IMR-90 (cell line): ENCODE measurements at regions not wholly inside any gene's neighbourhood (a gene's known extent, or its start where the extent isn't known, plus 50 kb on each side); places are given as distances from the start of the nearest gene placed in this dataset.

Experiments used
- ATAC-seq: fragments of 200-7000 bp; cut with Tn5 transposase; 2 replicates; pipeline ENCODE4 v1.9.1; 2020; ENCODE audit warnings: low read depth, mild to moderate bottlenecking, moderate library complexity
- BruUV-seq: library from RNA; stranded (reverse); fragments of 400-500 nt; replicated peaks from 2 replicates; lab custom pipeline; 2021; lab: Mats Ljungman, UMichigan
- CTCF ChIA-PET: fragments of 300-600 bp; formaldehyde crosslinking; extraction: SDS; loops from one replicate; lab custom pipeline; 2021; ENCODE audit warnings: antibody characterized with exemption; lab: Yijun Ruan, JAX
- POLR2A ChIA-PET: fragments of 300-600 bp; sonication (Branson Sonifier 250); formaldehyde crosslinking; loops from one replicate; lab custom pipeline; 2022; ENCODE audit warnings: antibody characterized with exemption; ENCODE audit not compliant: unreplicated experiment; lab: Charles Lee
- DNase-seq: peaks from one replicate; pipeline ENCODE4 v3.0.0; 2013
- H2AFZ ChIP-seq: replicated peaks from 2 replicates; pipeline ENCODE3; 2013; ENCODE audit warnings: low read length, mild to moderate bottlenecking; ENCODE audit not compliant: poor library complexity
- H2AK5ac ChIP-seq: 2 replicates; pipeline ENCODE4 v1.6.1; 2013; ENCODE audit warnings: low read depth, low read length, inconsistent platforms
- H2AK9ac ChIP-seq: replicated peaks from 2 replicates; pipeline ENCODE3; 2013; ENCODE audit warnings: mild to moderate bottlenecking, low read depth, low read length, moderate library complexity; ENCODE audit not compliant: poor library complexity
- H2BK120ac ChIP-seq: 2 replicates; pipeline ENCODE4 v1.6.1; 2013; ENCODE audit warnings: low read depth, low read length, inconsistent platforms
- H2BK15ac ChIP-seq: 3 replicates; pipeline ENCODE4 v1.6.1; 2013; ENCODE audit warnings: low read depth, low read length, inconsistent platforms
- H2BK20ac ChIP-seq: 2 replicates; pipeline ENCODE4 v1.6.1; 2013; ENCODE audit warnings: low read depth, mild to moderate bottlenecking, inconsistent platforms, low read length, moderate library complexity
- H2BK5ac ChIP-seq: 2 replicates; pipeline ENCODE4 v1.6.1; 2013; ENCODE audit warnings: mild to moderate bottlenecking, low read depth, low read length, inconsistent platforms; ENCODE audit not compliant: poor library complexity, severe bottlenecking
- H3K14ac ChIP-seq: replicated peaks from 2 replicates; pipeline ENCODE4 v1.6.1; 2013; ENCODE audit warnings: low read depth, low read length, inconsistent platforms
- H3K18ac ChIP-seq: 2 replicates; pipeline ENCODE4 v1.6.1; 2013; ENCODE audit warnings: low read depth, low read length, control low read depth
- H3K23ac ChIP-seq: 2 replicates; pipeline ENCODE4 v1.6.1; 2013; ENCODE audit warnings: low read depth, low read length, inconsistent platforms
- H3K27ac ChIP-seq: 2 replicates; pipeline ENCODE4 v1.5.1; 2013; ENCODE audit warnings: mild to moderate bottlenecking, control low read depth, low read length; ENCODE audit not compliant: insufficient read depth
- H3K27me3 ChIP-seq: 2 replicates; pipeline ENCODE4 v1.6.1; 2013; ENCODE audit warnings: low read length; ENCODE audit not compliant: control insufficient read depth, insufficient read depth
- H3K36me3 ChIP-seq: 2 replicates; pipeline ENCODE4 v1.6.1; 2013; ENCODE audit warnings: low read length, mixed read lengths; ENCODE audit not compliant: control insufficient read depth, insufficient read depth
- H3K4ac ChIP-seq: 2 replicates; pipeline ENCODE4 v1.6.1; 2013; ENCODE audit warnings: low read depth, low read length, inconsistent platforms
- H3K4me1 ChIP-seq: 2 replicates; pipeline ENCODE4 v1.6.1; 2013; ENCODE audit warnings: low read length, mixed read lengths; ENCODE audit not compliant: control insufficient read depth, insufficient read depth
- H3K4me2 ChIP-seq: 2 replicates; pipeline ENCODE4 v1.6.1; 2013; ENCODE audit warnings: low read depth, mild to moderate bottlenecking, control low read depth, low read length, moderate library complexity
- H3K4me3 ChIP-seq: 2 replicates; pipeline ENCODE4 v1.5.1; 2013; ENCODE audit warnings: low read depth, mild to moderate bottlenecking, control low read depth, low read length, moderate library complexity; ENCODE audit not compliant: insufficient read depth
- H3K56ac ChIP-seq: 2 replicates; pipeline ENCODE4 v1.6.1; 2013; ENCODE audit warnings: low read length, inconsistent platforms; ENCODE audit not compliant: insufficient read depth; ENCODE audit errors: extremely low read depth
- H3K79me1 ChIP-seq, 2 experiments: 2 replicates each; pipeline ENCODE4 v1.6.1; 2013; ENCODE audit warnings: low read length in 2 of 2, inconsistent platforms in 1 of 2, low read depth in 1 of 2
- H3K9ac ChIP-seq: 2 replicates; pipeline ENCODE4 v1.6.1; 2013; ENCODE audit warnings: low read depth, low read length, control low read depth
- H3K9me1 ChIP-seq: 2 replicates; pipeline ENCODE4 v1.6.1; 2013; ENCODE audit warnings: low read length, inconsistent platforms; ENCODE audit not compliant: insufficient read depth
- H3K9me3 ChIP-seq: 2 replicates; pipeline ENCODE4 v1.6.1; 2013; ENCODE audit warnings: low read length; ENCODE audit not compliant: control insufficient read depth, insufficient read depth
- H4K20me1 ChIP-seq: 2 replicates; pipeline ENCODE4 v1.6.1; 2013; ENCODE audit warnings: low read length, inconsistent platforms; ENCODE audit not compliant: insufficient read depth
- H4K5ac ChIP-seq: 2 replicates; pipeline ENCODE4 v1.6.1; 2013; ENCODE audit warnings: mild to moderate bottlenecking, low read depth, low read length, control low read depth
- H4K8ac ChIP-seq, 2 experiments: 2 replicates each; pipeline ENCODE4 v1.6.1; 2013; ENCODE audit warnings: low read depth in 2 of 2, low read length in 2 of 2, control low read depth in 1 of 2, inconsistent platforms in 1 of 2
- H4K91ac ChIP-seq: 2 replicates; pipeline ENCODE4 v1.6.1; 2013; ENCODE audit warnings: low read depth, low read length, inconsistent platforms; ENCODE audit not compliant: insufficient read depth
- BHLHE40 ChIP-seq: fragments of 150-350 bp; IDR thresholded peaks from 2 replicates; pipeline ENCODE4 v1.6.1; 2016; ENCODE audit warnings: mild to moderate bottlenecking, low read depth, low read length
- CEBPB ChIP-seq: IDR thresholded peaks from 2 replicates; pipeline ENCODE4 v1.6.1; 2012; ENCODE audit warnings: low read depth, low read length, improper control_type of control experiment
- CHD1 ChIP-seq: IDR thresholded peaks from 2 replicates; pipeline ENCODE4 v1.6.1; 2012; ENCODE audit warnings: low read depth, low read length, improper control_type of control experiment
- CTCF ChIP-seq: conservative IDR thresholded peaks from 2 replicates; pipeline ENCODE4 v1.5.1; 2012; ENCODE audit warnings: mild to moderate bottlenecking, low read depth, low read length, improper control_type of control experiment
- ELK1 ChIP-seq: fragments of 150-350 bp; IDR thresholded peaks from 2 replicates; pipeline ENCODE4 v1.6.1; 2016; ENCODE audit warnings: low read depth, mild to moderate bottlenecking, low read length, moderate library complexity, borderline replicate concordance
- MAFK ChIP-seq: IDR thresholded peaks from 2 replicates; pipeline ENCODE4 v1.6.1; 2012; ENCODE audit warnings: low read depth, low read length, improper control_type of control experiment
- MXI1 ChIP-seq: IDR thresholded peaks from 2 replicates; pipeline ENCODE4 v1.6.1; 2012; ENCODE audit warnings: low read depth, mild to moderate bottlenecking, low read length, moderate library complexity, borderline replicate concordance
- NFE2L2 ChIP-seq: fragments of 150-350 bp; IDR thresholded peaks from 2 replicates; pipeline ENCODE4 v1.6.1; 2016; ENCODE audit warnings: low read depth, mild to moderate bottlenecking, low read length
- POLR2A ChIP-seq: IDR thresholded peaks from 2 replicates; pipeline ENCODE4 v1.6.1; 2012; ENCODE audit warnings: mild to moderate bottlenecking, low read depth, low read length
- RAD21 ChIP-seq: IDR thresholded peaks from 2 replicates; pipeline ENCODE4 v1.6.1; 2012; ENCODE audit warnings: low read length, improper control_type of control experiment
- RFX5 ChIP-seq: IDR thresholded peaks from 2 replicates; pipeline ENCODE4 v1.8.0; 2012; ENCODE audit warnings: low read depth, mild to moderate bottlenecking, low read length, moderate library complexity
- SMC3 ChIP-seq: fragments of 150-350 bp; IDR thresholded peaks from 2 replicates; pipeline ENCODE4 v1.6.1; 2016; ENCODE audit warnings: low read depth, mild to moderate bottlenecking, antibody characterized with exemption, low read length, moderate library complexity
- USF2 ChIP-seq: fragments of 150-350 bp; IDR thresholded peaks from 2 replicates; pipeline ENCODE4 v1.6.1; 2017; ENCODE audit warnings: mild to moderate bottlenecking, antibody characterized with exemption, low read length, low read depth
- WGBS, 2 experiments: methylation state at CpG; one replicate each; pipeline versions ENCODE4 v1.1.5 to v1.1.7; 2013; ENCODE audit warnings: missing lambda C conversion rate in 2 of 2; ENCODE audit not compliant: insufficient read length in 1 of 2; ENCODE audit errors: extremely low coverage in 2 of 2; 5-methylcytosine and 5-hydroxymethylcytosine counted together
- dilution Hi-C: fragments of 300-500 bp; cut with HindIII; formaldehyde crosslinking; loops from one replicate; pipeline ENCODE4 v1.14.3; 2018; ENCODE audit warnings: low sequenced_read_pairs; ENCODE audit not compliant: unreplicated experiment
- in situ Hi-C: fragments of 300-500 bp; cut with MboI; formaldehyde crosslinking; loops from 3 replicates; pipeline ENCODE4 v1.14.3; 2019; ENCODE audit warnings: low sequenced_read_pairs, inconsistent platforms, mixed read lengths
- intact Hi-C: fragments of 100-400 bp; cut with micrococcal nuclease; formaldehyde crosslinking; loops from 2 replicates; pipeline ENCODE4 v1.10.0; 2022

GRCh38 chr14:104471114-104471513, 108.5 kb upstream of the C14orf180 start:
- no peak for ATAC-seq
- Histone ChIP-seq H2AFZ (no peak overlapping the region), H3K4me3 (no peak overlapping the region), H3K9ac (no peak overlapping the region), H3K79me1 (no peaks in the 10 kb centered on the region), H3K27me3 (no peaks in the 10 kb centered on the region), H3K4ac (no peak overlapping the region), H2BK5ac (no peak overlapping the region), H4K5ac (no peak overlapping the region), H3K9me1 (no peaks in the 10 kb centered on the region), H3K9me3 (peaks cover 21% of the 10 kb centered on the region; the same call in 1 of the 2 replicates), H4K20me1 (no peaks in the 10 kb centered on the region), H4K91ac (no peak overlapping the region), H4K8ac (no peak overlapping the region), H2AK9ac (no peak overlapping the region), H3K14ac (no peak overlapping the region), H3K27ac (no peak overlapping the region), H3K4me1 (no peaks in the 10 kb centered on the region), H3K36me3 (no peaks in the 10 kb centered on the region), H2BK120ac (no peak overlapping the region), H2BK15ac (no peak overlapping the region), H3K56ac (no peak overlapping the region), H3K4me2 (no peak overlapping the region), H3K18ac (no peak overlapping the region), H2BK20ac (no peak overlapping the region), H3K23ac (no peak overlapping the region), H2AK5ac (no peak overlapping the region)
- 48% methylated on average over 5 of the region's 8 CpGs; no CpG with 5 or more reads in 1 of the 2 experiments for WGBS, 2 experiments
- DNase-seq, result no peak
- dilution Hi-C loops, result no loop called here
- POLR2A ChIA-PET, result no interaction called here
- TF ChIP-seq CTCF (no peak), NFE2L2 (no peak), POLR2A (no peak), USF2 (no peak), ELK1 (no peak), CEBPB (no peak), RFX5 (no peak), SMC3 (no peak), CHD1 (no peak), MXI1 (no peak), RAD21 (no peak), BHLHE40 (no peak), MAFK (no peak)
- intact Hi-C loops, result no loop called here
- BruUV-seq, result no TSS peak
- in situ Hi-C loops, result no loop called here
- CTCF ChIA-PET, result no interaction called here
